ENCODE measurements at regions not wholly inside any gene's neighbourhood (a gene's known extent, or its start where the extent isn't known, plus 50 kb on each side); places are given as distances from the start of the nearest gene placed in this dataset.

GRCh38 chr17:77644181-77645071 is 314.1 kb upstream of the TNRC6C start:
- TF ChIP-seq CTCF (IDR thresholded peaks at IDR 0.05), result no peak
- no peak for TF ChIP-seq ZFX (IDR thresholded peaks at IDR 0.05; ENCODE audit: borderline replicate concordance)

All from 22Rv1 (cell line).